ENCODE measurements at regions not wholly inside any gene's neighbourhood (a gene's known extent, or its start where the extent isn't known, plus 50 kb on each side); places are given as distances from the start of the nearest gene placed in this dataset.
"Not testable (repeated sequence)": the region's sequence is repeated elsewhere in the genome, so short reads cannot be mapped to it uniquely, and the experiment has no call there.

DNA sequence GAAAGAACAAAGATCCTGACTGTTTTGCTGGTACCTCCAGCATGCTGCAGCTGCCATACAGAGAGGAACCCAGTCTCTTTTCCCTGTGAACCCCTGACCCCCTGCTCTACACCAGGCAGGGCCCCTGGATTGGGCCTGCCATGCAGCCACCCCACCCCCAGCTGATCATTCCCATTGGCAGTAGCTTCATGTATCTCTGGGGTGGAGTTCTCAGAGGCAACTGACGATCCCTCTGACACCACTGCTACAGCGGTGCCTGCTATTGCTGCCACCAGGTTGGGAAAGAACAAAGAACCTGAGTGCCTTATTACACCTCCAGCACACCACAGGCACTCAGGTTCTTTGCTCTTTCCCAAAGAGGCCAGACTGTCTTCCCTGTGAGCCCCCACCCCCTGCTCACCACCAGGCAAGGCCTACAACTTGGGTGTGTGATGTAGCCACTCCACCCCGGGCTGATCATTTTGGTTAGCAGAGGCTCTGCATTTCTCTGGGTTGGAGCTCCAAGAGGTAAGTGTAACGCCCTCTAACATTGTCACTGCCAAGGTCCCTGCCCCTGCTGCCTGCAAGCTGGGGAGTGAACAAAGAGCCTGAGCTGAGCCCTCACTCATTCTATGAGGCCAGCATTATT lies 252.4 kb downstream of the SPATA31A6 start:
- TF ChIP-seq CTCF, POLR2A (IDR thresholded peaks at IDR 0.05): not testable (repeated sequence)
